GM23338 (cell line): ENCODE measurements at regions not wholly inside any gene's neighbourhood (a gene's known extent, or its start where the extent isn't known, plus 50 kb on each side); places are given as distances from the start of the nearest gene placed in this dataset.

Experiments used
- ATAC-seq: fragments of 200-7000 bp; cut with Tn5 transposase; 3 replicates; pipeline ENCODE4 v1.9.1; 2020
- DNase-seq: peaks from one replicate; pipeline ENCODE4 v3.0.0-alpha.2; 2015; ENCODE audit warnings: low spot score
- H2AFZ ChIP-seq: fragments of 200-600 bp; sonication (generic); 2 replicates; pipeline ENCODE4 v1.8.0; 2016; ENCODE audit warnings: antibody characterized with exemption, mild to moderate bottlenecking, moderate library complexity
- H3F3A ChIP-seq: fragments of 200-600 bp; sonication (generic); replicated peaks from 2 replicates; pipeline ENCODE4 v1.8.0; 2017; ENCODE audit warnings: antibody characterized with exemption, mixed run types, low read depth
- H3K27ac ChIP-seq: fragments of 200-600 bp; sonication (generic); 2 replicates; pipeline ENCODE4 v1.6.1; 2016; ENCODE audit warnings: low read depth
- H3K27me3 ChIP-seq: fragments of 200-600 bp; sonication (generic); 2 replicates; pipeline ENCODE4 v1.8.0; 2016; ENCODE audit warnings: mild to moderate bottlenecking, mixed run types, moderate library complexity; ENCODE audit not compliant: insufficient read depth
- H3K36me3 ChIP-seq: fragments of 200-600 bp; sonication (generic); 2 replicates; pipeline ENCODE4 v1.8.0; 2016; ENCODE audit warnings: mild to moderate bottlenecking; ENCODE audit not compliant: insufficient read depth
- H3K4me1 ChIP-seq: fragments of 200-600 bp; sonication (generic); 2 replicates; pipeline ENCODE4 v1.8.0; 2016; ENCODE audit warnings: mild to moderate bottlenecking, moderate library complexity; ENCODE audit not compliant: insufficient read depth
- H3K4me2 ChIP-seq: fragments of 200-600 bp; sonication (generic); 2 replicates; pipeline ENCODE4 v1.7.1; 2017; ENCODE audit warnings: mixed run types
- H3K4me3 ChIP-seq: fragments of 200-600 bp; sonication (generic); 2 replicates; pipeline ENCODE4 v1.6.1; 2016; ENCODE audit warnings: mixed run types
- H3K79me2 ChIP-seq: fragments of 200-600 bp; sonication (generic); replicated peaks from 2 replicates; pipeline ENCODE4 v1.8.0; 2017; ENCODE audit warnings: mild to moderate bottlenecking; ENCODE audit not compliant: insufficient read depth
- H3K9me2 ChIP-seq: fragments of 200-600 bp; sonication (generic); 2 replicates; pipeline ENCODE4 v1.8.0; 2017; ENCODE audit not compliant: insufficient read depth
- H4K20me1 ChIP-seq: fragments of 200-600 bp; sonication (generic); replicated peaks from 2 replicates; pipeline ENCODE4 v1.8.0; 2017; ENCODE audit warnings: mild to moderate bottlenecking; ENCODE audit not compliant: insufficient read depth
- H3K27ac Mint-ChIP-seq: 2 replicates; pipeline ENCODE4 v1.8.0; 2020; ENCODE audit warnings: inconsistent platforms, mild to moderate bottlenecking, moderate library complexity, mixed read lengths
- H3K27me3 Mint-ChIP-seq: 3 replicates; pipeline ENCODE4 v1.8.0; 2022; ENCODE audit warnings: low read depth, mild to moderate bottlenecking, moderate library complexity, mixed read lengths, inconsistent platforms; ENCODE audit not compliant: insufficient read depth, poor library complexity
- H3K36me3 Mint-ChIP-seq: 3 replicates; pipeline ENCODE4 v1.8.0; 2021; ENCODE audit warnings: low read depth, mild to moderate bottlenecking, inconsistent platforms, moderate library complexity, mixed read lengths
- H3K4me1 Mint-ChIP-seq: 3 replicates; pipeline ENCODE4 v1.8.0; 2020; ENCODE audit warnings: mild to moderate bottlenecking, inconsistent platforms, mixed read lengths
- H3K4me3 Mint-ChIP-seq: 3 replicates; pipeline ENCODE4 v1.8.0; 2021; ENCODE audit warnings: moderate library complexity, mild to moderate bottlenecking, inconsistent platforms, mixed read lengths
- H3K9me3 Mint-ChIP-seq: 3 replicates; pipeline ENCODE4 v1.8.0; 2020; ENCODE audit warnings: moderate library complexity, mild to moderate bottlenecking, inconsistent platforms, mixed read lengths
- CREB1 ChIP-seq: fragments of 250-450 bp; sonication (Bioruptor Pico); IDR thresholded peaks from 2 replicates; pipeline ENCODE4 v1.5.0; 2020; ENCODE audit warnings: low read depth, mild to moderate bottlenecking, moderate library complexity
- EZH2 ChIP-seq: fragments of 200-600 bp; sonication (generic); IDR thresholded peaks from one replicate; pipeline ENCODE4 v1.8.0; 2017; ENCODE audit warnings: antibody characterized with exemption, mild to moderate bottlenecking, low read depth; ENCODE audit not compliant: unreplicated experiment
- EZH2phosphoT487 ChIP-seq: fragments of 200-600 bp; sonication (generic); IDR thresholded peaks from one replicate; pipeline ENCODE4 v1.8.1; 2018; ENCODE audit warnings: antibody characterized with exemption; ENCODE audit not compliant: unreplicated experiment
- JUNB ChIP-seq: IDR thresholded peaks from one replicate; pipeline ENCODE4 v1.6.1; 2016; ENCODE audit warnings: antibody characterized with exemption; ENCODE audit not compliant: unreplicated experiment
- NANOG ChIP-seq: IDR thresholded peaks from 2 replicates; pipeline ENCODE4 v1.6.1; 2016; ENCODE audit warnings: antibody characterized with exemption, borderline replicate concordance
- POLR2AphosphoS5 ChIP-seq: IDR thresholded peaks from 2 replicates; pipeline ENCODE4 v1.6.1; 2016; ENCODE audit warnings: antibody characterized with exemption, low read depth
- STAT1 ChIP-seq: IDR thresholded peaks from one replicate; pipeline ENCODE4 v1.6.1; 2016; ENCODE audit warnings: antibody characterized with exemption; ENCODE audit not compliant: unreplicated experiment
- ZNF331 ChIP-seq: fragments of 250-450 bp; sonication (Bioruptor Pico); IDR thresholded peaks from 2 replicates; pipeline ENCODE4 v1.5.0; 2020; ENCODE audit warnings: low read depth, mild to moderate bottlenecking, moderate library complexity
- TF ChIP-seq, protein P1 (sequence below): IDR thresholded peaks from one replicate; pipeline ENCODE4 v1.6.1; 2018; ENCODE audit warnings: antibody characterized with exemption; ENCODE audit not compliant: unreplicated experiment
- TF ChIP-seq, protein P2 (sequence below), 2 experiments: fragments of 200-600 bp in 1 of 2; sonication (generic) in 1 of 2; conservative IDR thresholded peaks; 2 replicates each; pipeline versions ENCODE4 v1.5.1 to v1.6.1; 2016 to 2017; ENCODE audit warnings: antibody characterized with exemption in 2 of 2, low read depth in 2 of 2, mild to moderate bottlenecking in 2 of 2, moderate library complexity in 1 of 2
- TF ChIP-seq, protein P3 (sequence below): IDR thresholded peaks from 2 replicates; pipeline ENCODE4 v1.6.1; 2016; ENCODE audit warnings: antibody characterized with exemption

DNA sequence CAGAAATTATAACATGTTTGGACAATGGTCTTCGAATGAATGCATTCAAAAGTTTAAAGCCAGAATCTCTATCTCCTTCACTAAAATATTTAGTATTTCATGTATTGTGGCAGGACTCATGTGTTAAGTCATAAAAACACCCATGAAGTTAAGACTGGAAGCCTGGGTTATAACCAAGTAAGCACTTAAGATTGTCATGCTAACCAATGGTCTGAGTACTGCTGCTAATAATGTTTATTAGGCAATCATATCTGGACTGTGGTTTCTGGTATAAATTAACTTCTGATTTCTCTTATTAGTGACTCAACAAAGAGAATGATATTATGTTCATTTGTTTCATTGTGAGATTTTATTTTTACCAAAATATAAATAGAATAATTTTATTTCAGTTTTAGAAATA is 297.9 kb upstream of the EDIL3 start (continued):
- TF ChIP-seq, protein P1, sequence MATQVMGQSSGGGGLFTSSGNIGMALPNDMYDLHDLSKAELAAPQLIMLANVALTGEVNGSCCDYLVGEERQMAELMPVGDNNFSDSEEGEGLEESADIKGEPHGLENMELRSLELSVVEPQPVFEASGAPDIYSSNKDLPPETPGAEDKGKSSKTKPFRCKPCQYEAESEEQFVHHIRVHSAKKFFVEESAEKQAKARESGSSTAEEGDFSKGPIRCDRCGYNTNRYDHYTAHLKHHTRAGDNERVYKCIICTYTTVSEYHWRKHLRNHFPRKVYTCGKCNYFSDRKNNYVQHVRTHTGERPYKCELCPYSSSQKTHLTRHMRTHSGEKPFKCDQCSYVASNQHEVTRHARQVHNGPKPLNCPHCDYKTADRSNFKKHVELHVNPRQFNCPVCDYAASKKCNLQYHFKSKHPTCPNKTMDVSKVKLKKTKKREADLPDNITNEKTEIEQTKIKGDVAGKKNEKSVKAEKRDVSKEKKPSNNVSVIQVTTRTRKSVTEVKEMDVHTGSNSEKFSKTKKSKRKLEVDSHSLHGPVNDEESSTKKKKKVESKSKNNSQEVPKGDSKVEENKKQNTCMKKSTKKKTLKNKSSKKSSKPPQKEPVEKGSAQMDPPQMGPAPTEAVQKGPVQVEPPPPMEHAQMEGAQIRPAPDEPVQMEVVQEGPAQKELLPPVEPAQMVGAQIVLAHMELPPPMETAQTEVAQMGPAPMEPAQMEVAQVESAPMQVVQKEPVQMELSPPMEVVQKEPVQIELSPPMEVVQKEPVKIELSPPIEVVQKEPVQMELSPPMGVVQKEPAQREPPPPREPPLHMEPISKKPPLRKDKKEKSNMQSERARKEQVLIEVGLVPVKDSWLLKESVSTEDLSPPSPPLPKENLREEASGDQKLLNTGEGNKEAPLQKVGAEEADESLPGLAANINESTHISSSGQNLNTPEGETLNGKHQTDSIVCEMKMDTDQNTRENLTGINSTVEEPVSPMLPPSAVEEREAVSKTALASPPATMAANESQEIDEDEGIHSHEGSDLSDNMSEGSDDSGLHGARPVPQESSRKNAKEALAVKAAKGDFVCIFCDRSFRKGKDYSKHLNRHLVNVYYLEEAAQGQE = no peak
- TF ChIP-seq JUNB (no peak), STAT1 (no peak), ZNF331 (CRISPR knock-in tag) (no peak), EZH2phosphoT487 (no peak), NANOG (no peak), EZH2 (no peak), CREB1 (no peak), POLR2AphosphoS5 (no peak)
- TF ChIP-seq, protein P2, sequence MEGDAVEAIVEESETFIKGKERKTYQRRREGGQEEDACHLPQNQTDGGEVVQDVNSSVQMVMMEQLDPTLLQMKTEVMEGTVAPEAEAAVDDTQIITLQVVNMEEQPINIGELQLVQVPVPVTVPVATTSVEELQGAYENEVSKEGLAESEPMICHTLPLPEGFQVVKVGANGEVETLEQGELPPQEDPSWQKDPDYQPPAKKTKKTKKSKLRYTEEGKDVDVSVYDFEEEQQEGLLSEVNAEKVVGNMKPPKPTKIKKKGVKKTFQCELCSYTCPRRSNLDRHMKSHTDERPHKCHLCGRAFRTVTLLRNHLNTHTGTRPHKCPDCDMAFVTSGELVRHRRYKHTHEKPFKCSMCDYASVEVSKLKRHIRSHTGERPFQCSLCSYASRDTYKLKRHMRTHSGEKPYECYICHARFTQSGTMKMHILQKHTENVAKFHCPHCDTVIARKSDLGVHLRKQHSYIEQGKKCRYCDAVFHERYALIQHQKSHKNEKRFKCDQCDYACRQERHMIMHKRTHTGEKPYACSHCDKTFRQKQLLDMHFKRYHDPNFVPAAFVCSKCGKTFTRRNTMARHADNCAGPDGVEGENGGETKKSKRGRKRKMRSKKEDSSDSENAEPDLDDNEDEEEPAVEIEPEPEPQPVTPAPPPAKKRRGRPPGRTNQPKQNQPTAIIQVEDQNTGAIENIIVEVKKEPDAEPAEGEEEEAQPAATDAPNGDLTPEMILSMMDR (conservative IDR thresholded peaks at IDR 0.05; ENCODE audit: low read depth in 2 of 2) = no peak
- TF ChIP-seq, protein P3, sequence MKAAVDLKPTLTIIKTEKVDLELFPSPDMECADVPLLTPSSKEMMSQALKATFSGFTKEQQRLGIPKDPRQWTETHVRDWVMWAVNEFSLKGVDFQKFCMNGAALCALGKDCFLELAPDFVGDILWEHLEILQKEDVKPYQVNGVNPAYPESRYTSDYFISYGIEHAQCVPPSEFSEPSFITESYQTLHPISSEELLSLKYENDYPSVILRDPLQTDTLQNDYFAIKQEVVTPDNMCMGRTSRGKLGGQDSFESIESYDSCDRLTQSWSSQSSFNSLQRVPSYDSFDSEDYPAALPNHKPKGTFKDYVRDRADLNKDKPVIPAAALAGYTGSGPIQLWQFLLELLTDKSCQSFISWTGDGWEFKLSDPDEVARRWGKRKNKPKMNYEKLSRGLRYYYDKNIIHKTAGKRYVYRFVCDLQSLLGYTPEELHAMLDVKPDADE = no peak

DNA sequence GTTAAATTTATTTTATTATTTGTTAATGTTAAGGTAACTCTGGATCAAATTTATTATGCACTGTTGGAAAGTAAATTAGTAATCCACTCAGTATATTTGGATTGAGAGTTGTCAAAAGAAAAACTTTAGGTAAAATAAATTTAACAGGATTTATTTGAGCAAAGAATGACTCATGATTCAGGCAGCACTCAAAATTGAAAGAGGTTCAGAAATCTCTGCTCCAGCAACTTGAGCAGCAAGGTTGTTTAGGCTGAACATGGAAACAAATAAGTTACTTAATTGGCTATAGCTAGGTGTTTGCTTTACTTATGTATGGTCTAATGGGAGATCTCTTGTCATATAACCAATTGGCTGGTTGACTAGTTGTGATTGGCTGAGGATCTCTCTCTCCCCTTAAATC is 296.2 kb upstream of the EDIL3 start:
- no peak overlapping the region for H3K4me2 ChIP-seq
- H3K27ac ChIP-seq = no peak overlapping the region
- no peak for ATAC-seq
- no peaks in the 10 kb centered on the region for H3K79me2 ChIP-seq
- no peak overlapping the region for H3K4me3 Mint-ChIP-seq
- no peaks in the 10 kb centered on the region for H3K36me3 ChIP-seq
- H3K36me3 Mint-ChIP-seq = no peaks in the 10 kb centered on the region
- H3K4me1 ChIP-seq = no peaks in the 10 kb centered on the region; the same call in 1 of the 2 replicates
- H3K9me2 ChIP-seq = no peaks in the 10 kb centered on the region
- no peak overlapping the region for H2AFZ ChIP-seq
- H3K27ac Mint-ChIP-seq = no peak overlapping the region
- H3F3A ChIP-seq = no peaks in the 10 kb centered on the region
- DNase-seq = no peak
- H3K9me3 Mint-ChIP-seq = no peaks in the 10 kb centered on the region
- H3K4me1 Mint-ChIP-seq = peaks cover 7% of the 10 kb centered on the region; the same call in 1 of the 3 replicates
- no peak overlapping the region for H3K4me3 ChIP-seq
- H4K20me1 ChIP-seq = no peaks in the 10 kb centered on the region
- no peaks in the 10 kb centered on the region for H3K27me3 ChIP-seq
- H3K27me3 Mint-ChIP-seq = peaks cover 2% of the 10 kb centered on the region
- TF ChIP-seq NANOG (no peak), ZNF331 (CRISPR knock-in tag) (no peak), CREB1 (no peak)
- TF ChIP-seq, protein P1 = no peak
